ENCODE measurements at regions not wholly inside any gene's neighbourhood (a gene's known extent, or its start where the extent isn't known, plus 50 kb on each side); places are given as distances from the start of the nearest gene placed in this dataset.
A peak's percentile ranks its signal among the peaks of the same experiment; 100 is the strongest.
"Not testable (repeated sequence)": the region's sequence is repeated elsewhere in the genome, so short reads cannot be mapped to it uniquely, and the experiment has no call there.

GRCh38 chr3:194865061-194865460, 179.4 kb downstream of the FAM43A start:
- no peak for DNase-seq (ENCODE audit: low read depth, low spot score)

GRCh38 chr3:194865615-194866014, 179.9 kb downstream of the FAM43A start:
- no peak for DNase-seq (ENCODE audit: low read depth, low spot score)

GRCh38 chr3:194866236-194866635, 180.6 kb downstream of the FAM43A start:
- no peak for DNase-seq (ENCODE audit: low read depth, low spot score)

GRCh38 chr3:194867270-194867983, 181.7 kb downstream of the FAM43A start:
- DNase-seq (ENCODE audit: low read depth, low spot score): no peak

GRCh38 chr3:194868831-194869230, 183.1 kb downstream of the FAM43A start:
- DNase-seq (ENCODE audit: low read depth, low spot score): no peak

GRCh38 chr3:194869482-194870169, 183.9 kb downstream of the FAM43A start:
- DNase-seq (ENCODE audit: low read depth, low spot score): no peak

- DNase-seq (ENCODE audit: low read depth, low spot score): peak; percentile 71
Measured at GRCh38 chr3:194870394-194871110, 184.9 kb downstream of the FAM43A start.

GRCh38 chr3:194871143-194871863, 185.6 kb downstream of the FAM43A start:
- peak; percentile 85 for DNase-seq (ENCODE audit: low read depth, low spot score)

GRCh38 chr3:194871864-194872668, 186.4 kb downstream of the FAM43A start:
- DNase-seq (ENCODE audit: low read depth, low spot score): peak; percentile 51

GRCh38 chr3:194872669-194872977, 186.9 kb downstream of the FAM43A start:
- peak; percentile 58 for DNase-seq (ENCODE audit: low read depth, low spot score)

GRCh38 chr3:194873474-194873873, 187.8 kb downstream of the FAM43A start:
- not testable (repeated sequence) for DNase-seq (ENCODE audit: low read depth, low spot score)

- no peak for DNase-seq (ENCODE audit: low read depth, low spot score)
Measured at GRCh38 chr3:194874206-194874605, 188.5 kb downstream of the FAM43A start.

GRCh38 chr3:194874783-194875182, 189.1 kb downstream of the FAM43A start:
- no peak for DNase-seq (ENCODE audit: low read depth, low spot score)

GRCh38 chr3:194875581-194876402, 190.1 kb downstream of the FAM43A start:
- no peak for DNase-seq (ENCODE audit: low read depth, low spot score)

- DNase-seq (ENCODE audit: low read depth, low spot score): no peak
Measured at GRCh38 chr3:194876403-194877095, 190.9 kb downstream of the FAM43A start.

GRCh38 chr3:194877291-194878119, 191.8 kb downstream of the FAM43A start:
- DNase-seq (ENCODE audit: low read depth, low spot score): no peak

- DNase-seq (ENCODE audit: low read depth, low spot score): no peak
Measured at GRCh38 chr3:194879126-194879877, 193.6 kb downstream of the FAM43A start.
